ENCODE measurements at regions not wholly inside any gene's neighbourhood (a gene's known extent, or its start where the extent isn't known, plus 50 kb on each side); places are given as distances from the start of the nearest gene placed in this dataset.

GRCh38 chr18:46393961-46394360 lies 263.1 kb downstream of the LOXHD1 start:
- TF ChIP-seq CTCF (IDR thresholded peaks at IDR 0.05), result no peak
- no peak overlapping the region for H3K4me3 Mint-ChIP-seq
- no peaks in the 10 kb centered on the region for H3K4me1 Mint-ChIP-seq
- H3K27me3 Mint-ChIP-seq, result no peaks in the 10 kb centered on the region
- no peak overlapping the region for H3K27ac Mint-ChIP-seq
- H3K36me3 Mint-ChIP-seq (ENCODE audit: low read depth), result no peaks in the 10 kb centered on the region
- no peaks in the 10 kb centered on the region for H3K9me3 Mint-ChIP-seq
- intact Hi-C loops (cut with micrococcal nuclease), result no loop called here
- DNase-seq, result no peak
- no peak for ATAC-seq (ENCODE audit: low read depth)
- ChIA-PET POLR2A (no interaction called here), CTCF (no interaction called here)

GRCh38 chr18:46395795-46396194 lies 261.2 kb downstream of the LOXHD1 start:
- Mint-ChIP-seq H3K4me3 (no peak overlapping the region), H3K36me3 (ENCODE audit: low read depth) (no peaks in the 10 kb centered on the region), H3K27me3 (peaks cover 4% of the 10 kb centered on the region), H3K4me1 (no peaks in the 10 kb centered on the region), H3K27ac (no peak overlapping the region), H3K9me3 (no peaks in the 10 kb centered on the region)
- intact Hi-C loops (cut with micrococcal nuclease), result no loop called here
- no peak for ATAC-seq (ENCODE audit: low read depth)
- TF ChIP-seq CTCF (IDR thresholded peaks at IDR 0.05), result no peak
- DNase-seq, result no peak
- POLR2A ChIA-PET, result no interaction called here
- CTCF ChIA-PET, result no interaction called here

- Mint-ChIP-seq H3K36me3 (ENCODE audit: low read depth) (no peaks in the 10 kb centered on the region), H3K9me3 (no peaks in the 10 kb centered on the region), H3K4me1 (no peaks in the 10 kb centered on the region), H3K27me3 (peaks cover 4% of the 10 kb centered on the region), H3K27ac (no peak overlapping the region), H3K4me3 (no peak overlapping the region)
- CTCF ChIA-PET, result no interaction called here
- DNase-seq, result no peak
- intact Hi-C loops (cut with micrococcal nuclease), result no loop called here
- no peak for TF ChIP-seq CTCF (IDR thresholded peaks at IDR 0.05)
- no peak for ATAC-seq (ENCODE audit: low read depth)
- POLR2A ChIA-PET, result no interaction called here
These were observed 259.8 kb downstream of the LOXHD1 start for GRCh38 chr18:46397174-46397573.

GRCh38 chr18:46398005-46398404 lies 259.0 kb downstream of the LOXHD1 start:
- no peak for TF ChIP-seq CTCF (IDR thresholded peaks at IDR 0.05)
- H3K27ac Mint-ChIP-seq, result no peak overlapping the region
- POLR2A ChIA-PET, result no interaction called here
- ATAC-seq (ENCODE audit: low read depth) (no peak), DNase-seq (no peak)
- H3K4me3 Mint-ChIP-seq, result no peak overlapping the region
- no peaks in the 10 kb centered on the region for H3K9me3 Mint-ChIP-seq
- H3K36me3 Mint-ChIP-seq (ENCODE audit: low read depth), result no peaks in the 10 kb centered on the region
- peaks cover 4% of the 10 kb centered on the region for H3K27me3 Mint-ChIP-seq
- CTCF ChIA-PET, result no interaction called here
- intact Hi-C loops (cut with micrococcal nuclease), result no loop called here
- H3K4me1 Mint-ChIP-seq, result no peaks in the 10 kb centered on the region

GRCh38 chr18:46398625-46399024 lies 258.4 kb downstream of the LOXHD1 start:
- H3K9me3 Mint-ChIP-seq, result no peaks in the 10 kb centered on the region
- peaks cover 4% of the 10 kb centered on the region for H3K27me3 Mint-ChIP-seq
- no peaks in the 10 kb centered on the region for H3K4me1 Mint-ChIP-seq
- ATAC-seq (ENCODE audit: low read depth), result no peak
- H3K36me3 Mint-ChIP-seq (ENCODE audit: low read depth), result no peaks in the 10 kb centered on the region
- intact Hi-C loops (cut with micrococcal nuclease), result no loop called here
- CTCF ChIA-PET, result no interaction called here
- no peak for TF ChIP-seq CTCF (IDR thresholded peaks at IDR 0.05)
- no peak overlapping the region for H3K4me3 Mint-ChIP-seq
- H3K27ac Mint-ChIP-seq, result no peak overlapping the region
- POLR2A ChIA-PET, result no interaction called here
- DNase-seq, result no peak

Measured in activated B cell treated with CpG ODN at 0.5 μM for 24 hours (primary cell).